ENCODE measurements at regions not wholly inside any gene's neighbourhood (a gene's known extent, or its start where the extent isn't known, plus 50 kb on each side); places are given as distances from the start of the nearest gene placed in this dataset.

- H3K4me3 ChIP-seq (ENCODE audit: low read depth, low read length), result no peak overlapping the region
- DNase-seq (ENCODE audit: low read depth), result no peak
- TF ChIP-seq CTCF (conservative IDR thresholded peaks at IDR 0.05; ENCODE audit: low read depth, low read length), result no peak
Measured at GRCh38 chr7:18144166-18144565, 116.5 kb upstream of the PRPS1L1 start.

- DNase-seq (ENCODE audit: low read depth), result no peak
- no peak for TF ChIP-seq CTCF (conservative IDR thresholded peaks at IDR 0.05; ENCODE audit: low read depth, low read length)
- no peak overlapping the region for H3K4me3 ChIP-seq (ENCODE audit: low read depth, low read length)
Measured at GRCh38 chr7:18145160-18145559, 117.5 kb upstream of the PRPS1L1 start.

GRCh38 chr7:18151422-18151821 lies 123.8 kb upstream of the PRPS1L1 start:
- peak; percentile 19 for DNase-seq (ENCODE audit: low read depth)
- no peak overlapping the region for H3K4me3 ChIP-seq (ENCODE audit: low read depth, low read length)
- peak; percentile 28 for TF ChIP-seq CTCF (conservative IDR thresholded peaks at IDR 0.05; ENCODE audit: low read depth, low read length)

GRCh38 chr7:18153183-18153748 lies 125.6 kb upstream of the PRPS1L1 start:
- H3K4me3 ChIP-seq (ENCODE audit: low read depth, low read length), result no peak overlapping the region
- no peak for TF ChIP-seq CTCF (conservative IDR thresholded peaks at IDR 0.05; ENCODE audit: low read depth, low read length)
- DNase-seq (ENCODE audit: low read depth), result no peak

- no peak overlapping the region for H3K4me3 ChIP-seq (ENCODE audit: low read depth, low read length)
- DNase-seq (ENCODE audit: low read depth), result no peak
- TF ChIP-seq CTCF (conservative IDR thresholded peaks at IDR 0.05; ENCODE audit: low read depth, low read length), result no peak
Measured at GRCh38 chr7:18154726-18155125, 127.1 kb upstream of the PRPS1L1 start.

GRCh38 chr7:18157233-18157632 lies 129.6 kb upstream of the PRPS1L1 start:
- DNase-seq (ENCODE audit: low read depth), result no peak
- no peak overlapping the region for H3K4me3 ChIP-seq (ENCODE audit: low read depth, low read length)
- TF ChIP-seq CTCF (conservative IDR thresholded peaks at IDR 0.05; ENCODE audit: low read depth, low read length), result no peak

- TF ChIP-seq CTCF (conservative IDR thresholded peaks at IDR 0.05; ENCODE audit: low read depth, low read length), result no peak
- DNase-seq (ENCODE audit: low read depth), result no peak
- H3K4me3 ChIP-seq (ENCODE audit: low read depth, low read length), result no peak overlapping the region
Measured at GRCh38 chr7:18162657-18163056, 135.0 kb upstream of the PRPS1L1 start.
